SK-N-SH (cell line): ENCODE measurements at regions not wholly inside any gene's neighbourhood (a gene's known extent, or its start where the extent isn't known, plus 50 kb on each side); places are given as distances from the start of the nearest gene placed in this dataset.

Experiments used
- CTCF ChIA-PET: fragments of 300-600, 350-600 bp; formaldehyde crosslinking; extraction: SDS; loops from one replicate; lab custom pipeline; 2021; lab: Yijun Ruan, JAX
- POLR2A ChIA-PET: fragments of 350-600 bp; sonication (Branson Sonifier 250); formaldehyde crosslinking; extraction: SDS; loops from one replicate; lab custom pipeline; 2020; ENCODE audit warnings: antibody characterized with exemption, inconsistent platforms; lab: Yijun Ruan, JAX
- DNase-seq: peaks from one replicate; pipeline ENCODE4 v3.0.0; 2012
- H2AFZ ChIP-seq: fragments of 200-600 bp; sonication (generic); 2 replicates; pipeline ENCODE4 v1.8.1; 2016; ENCODE audit warnings: antibody characterized with exemption, mild to moderate bottlenecking, low read depth
- H3F3A ChIP-seq: fragments of 200-600 bp; sonication (generic); replicated peaks from 2 replicates; pipeline ENCODE3; 2016; ENCODE audit warnings: antibody characterized with exemption, mild to moderate bottlenecking; ENCODE audit not compliant: insufficient read depth
- H3K27ac ChIP-seq, 2 experiments: fragments of 200-500 bp in 1 of 2; fragments of 200-600 bp in 1 of 2; sonication (Bioruptor generic) in 1 of 2; sonication (generic), shearing (Covaris generic) in 1 of 2; 2 replicates each; pipeline versions ENCODE4 v1.5.1 to v1.6.1; 2014 to 2016; ENCODE audit warnings: low read depth in 2 of 2, inconsistent platforms in 1 of 2, low read length in 1 of 2, mild to moderate bottlenecking in 1 of 2, mixed read lengths in 1 of 2
- H3K27me3 ChIP-seq: fragments of 200-600 bp; sonication (generic), shearing (Covaris generic); 2 replicates; pipeline ENCODE4 v1.6.1; 2016; ENCODE audit warnings: mixed run types; ENCODE audit not compliant: insufficient read depth
- H3K36me3 ChIP-seq, 2 experiments: fragments of 200-500 bp in 1 of 2; fragments of 200-600 bp in 1 of 2; sonication (Bioruptor generic) in 1 of 2; sonication (generic) in 1 of 2; replicated peaks in 1 of 2; 2 replicates each; pipeline versions ENCODE3 to v1.5.1; 2014 to 2016; ENCODE audit warnings: low read length in 1 of 2, mild to moderate bottlenecking in 1 of 2; ENCODE audit not compliant: insufficient read depth in 2 of 2, control insufficient read depth in 1 of 2
- H3K4me1 ChIP-seq, 2 experiments: fragments of 200-500 bp in 1 of 2; fragments of 200-600 bp in 1 of 2; sonication (Bioruptor generic) in 1 of 2; sonication (generic), shearing (Covaris generic) in 1 of 2; 2 replicates each; pipeline versions ENCODE4 v1.5.1 to v1.6.1; 2014 to 2016; ENCODE audit warnings: low read depth in 1 of 2, low read length in 1 of 2, mixed run types in 1 of 2; ENCODE audit not compliant: insufficient read depth in 2 of 2, control insufficient read depth in 1 of 2
- H3K4me2 ChIP-seq: fragments of 200-600 bp; sonication (generic), shearing (Covaris generic); 2 replicates; pipeline ENCODE4 v1.6.1; 2017; ENCODE audit warnings: mixed run types
- H3K4me3 ChIP-seq, 2 experiments: fragments of 200-500 bp in 1 of 2; fragments of 200-600 bp in 1 of 2; sonication (Bioruptor generic) in 1 of 2; sonication (generic), shearing (Covaris generic) in 1 of 2; 2 replicates each; pipeline versions ENCODE4 v1.5.1 to v1.8.1; 2014 to 2016; ENCODE audit warnings: low read depth in 2 of 2, inconsistent platforms in 1 of 2, low read length in 1 of 2, mild to moderate bottlenecking in 1 of 2, mixed read lengths in 1 of 2, moderate library complexity in 1 of 2
- H3K79me2 ChIP-seq: fragments of 200-600 bp; sonication (generic); 2 replicates; pipeline ENCODE4 v1.8.1; 2017; ENCODE audit warnings: mild to moderate bottlenecking; ENCODE audit not compliant: insufficient read depth
- H3K9ac ChIP-seq: fragments of 200-600 bp; sonication (generic); 2 replicates; pipeline ENCODE4 v1.6.1; 2017; ENCODE audit warnings: mixed run types
- H3K9me2 ChIP-seq: fragments of 200-600 bp; sonication (generic); 2 replicates; pipeline ENCODE4 v1.6.1; 2017; ENCODE audit warnings: mixed run types
- H3K9me3 ChIP-seq: fragments of 200-600 bp; sonication (generic); 2 replicates; pipeline ENCODE4 v1.6.1; 2017; ENCODE audit warnings: mixed run types, mild to moderate bottlenecking, moderate library complexity
- H4K20me1 ChIP-seq: fragments of 200-600 bp; sonication (generic); 2 replicates; pipeline ENCODE4 v1.6.1; 2017; ENCODE audit warnings: mild to moderate bottlenecking, mixed run types; ENCODE audit not compliant: insufficient read depth
- ELF1 ChIP-seq: IDR thresholded peaks from 2 replicates; pipeline ENCODE4 v1.4.0; 2012
- EP300 ChIP-seq, 2 experiments: IDR thresholded peaks; 2 replicates each; pipeline versions ENCODE4 v1.4.0 to v1.6.1; 2012; ENCODE audit warnings: borderline replicate concordance in 1 of 2, low read depth in 1 of 2, low read length in 1 of 2
- EZH2phosphoT487 ChIP-seq: fragments of 200-600 bp; sonication (generic); IDR thresholded peaks from 2 replicates; pipeline ENCODE4 v1.6.1; 2017; ENCODE audit warnings: low read depth, mixed run types, mild to moderate bottlenecking, antibody characterized with exemption, moderate library complexity, borderline replicate concordance
- FOSL2 ChIP-seq: IDR thresholded peaks from 2 replicates; pipeline ENCODE4 v1.4.0; 2012; ENCODE audit warnings: low read depth, mild to moderate bottlenecking, moderate library complexity, borderline replicate concordance
- FOXM1 ChIP-seq: IDR thresholded peaks from 2 replicates; pipeline ENCODE4 v1.4.0; 2012; ENCODE audit warnings: low read depth, mild to moderate bottlenecking
- GATA2 ChIP-seq: sonication (generic); formaldehyde crosslinking; IDR thresholded peaks from 2 replicates; pipeline ENCODE4 v1.5.0; 2020; ENCODE audit warnings: mild to moderate bottlenecking, missing genetic modification reagents
- JUND ChIP-seq: IDR thresholded peaks from 2 replicates; pipeline ENCODE4 v1.4.0; 2012
- MEF2A ChIP-seq: IDR thresholded peaks from 2 replicates; pipeline ENCODE4 v1.4.0; 2012; ENCODE audit warnings: low read depth, borderline replicate concordance
- MXI1 ChIP-seq: IDR thresholded peaks from 2 replicates; pipeline ENCODE4 v1.6.1; 2012; ENCODE audit warnings: mild to moderate bottlenecking, low read depth, low read length, improper control_type of control experiment
- NFIC ChIP-seq: IDR thresholded peaks from 2 replicates; pipeline ENCODE4 v1.4.0; 2012; ENCODE audit warnings: borderline replicate concordance
- POLR2AphosphoS5 ChIP-seq: IDR thresholded peaks from 2 replicates; pipeline ENCODE4 v1.6.1; 2012; ENCODE audit warnings: low read depth, low read length
- RAD21 ChIP-seq: IDR thresholded peaks from 2 replicates; pipeline ENCODE4 v1.6.1; 2012; ENCODE audit warnings: mild to moderate bottlenecking, low read length
- RFX5 ChIP-seq: IDR thresholded peaks from 2 replicates; pipeline ENCODE4 v1.6.1; 2012; ENCODE audit warnings: mild to moderate bottlenecking, improper control_type of control experiment, low read length
- RXRA ChIP-seq: IDR thresholded peaks from 2 replicates; pipeline ENCODE4 v1.4.0; 2012; ENCODE audit warnings: low read depth, mild to moderate bottlenecking, borderline replicate concordance
- SIN3A ChIP-seq: IDR thresholded peaks from 2 replicates; pipeline ENCODE4 v1.6.1; 2012; ENCODE audit warnings: low read depth, mild to moderate bottlenecking, low read length, moderate library complexity, borderline replicate concordance
- SMC3 ChIP-seq: IDR thresholded peaks from 2 replicates; pipeline ENCODE4 v1.6.1; 2012; ENCODE audit warnings: low read depth, low read length, improper control_type of control experiment
- TAF1 ChIP-seq: IDR thresholded peaks from 2 replicates; pipeline ENCODE4 v1.6.1; 2012; ENCODE audit warnings: low read depth, mild to moderate bottlenecking, low read length, moderate library complexity, borderline replicate concordance
- TCF12 ChIP-seq: IDR thresholded peaks from 2 replicates; pipeline ENCODE4 v1.4.0; 2012
- USF1 ChIP-seq: IDR thresholded peaks from 2 replicates; pipeline ENCODE4 v1.4.0; 2012; ENCODE audit warnings: low read depth, borderline replicate concordance
- ZBTB33 ChIP-seq: IDR thresholded peaks from 2 replicates; pipeline ENCODE4 v1.4.0; 2012; ENCODE audit warnings: low read depth, borderline replicate concordance
- WGBS: methylation state at CpG from one replicate; pipeline ENCODE4 v1.1.6; 2017; ENCODE audit warnings: low lambda C conversion rate; 5-methylcytosine and 5-hydroxymethylcytosine counted together

- no peak for DNase-seq
- no peak overlapping the region for H3K27ac ChIP-seq
- CTCF ChIA-PET = no interaction called here
- no peak overlapping the region for H3K9ac ChIP-seq
- POLR2A ChIA-PET = no interaction called here
- no peaks in the 10 kb centered on the region for H3K36me3 ChIP-seq
- no peak overlapping the region for H3K4me3 ChIP-seq
- H3K79me2 ChIP-seq = no peaks in the 10 kb centered on the region
- H2AFZ ChIP-seq = no peak overlapping the region
- H3K27me3 ChIP-seq = no peaks in the 10 kb centered on the region
- no peaks in the 10 kb centered on the region for H3K9me2 ChIP-seq
- H3K4me2 ChIP-seq = no peak overlapping the region
- no peaks in the 10 kb centered on the region for H3K4me1 ChIP-seq
- WGBS = 0% methylated on average over 1 of the region's 1 CpG
- no peaks in the 10 kb centered on the region for H3F3A ChIP-seq
- H4K20me1 ChIP-seq = no peaks in the 10 kb centered on the region
- H3K9me3 ChIP-seq = no peaks in the 10 kb centered on the region
- no peak for TF ChIP-seq NFIC
- TF ChIP-seq EP300 (IDR thresholded peaks at IDR 0.05; ENCODE audit: borderline replicate concordance in 1 of 2, low read depth in 1 of 2, low read length in 1 of 2) = no peak
- no peak for TF ChIP-seq POLR2AphosphoS5
- no peak for TF ChIP-seq SMC3
- TF ChIP-seq SIN3A = no peak
- no peak for TF ChIP-seq ELF1
- TF ChIP-seq MXI1 = no peak
- no peak for TF ChIP-seq TAF1
- TF ChIP-seq RAD21 = no peak
- TF ChIP-seq GATA2 = no peak
- no peak for TF ChIP-seq JUND
- no peak for TF ChIP-seq FOXM1
- TF ChIP-seq USF1 = no peak
- TF ChIP-seq TCF12 = no peak
- TF ChIP-seq RXRA = no peak
- TF ChIP-seq FOSL2 = no peak
- TF ChIP-seq MEF2A = no peak
- TF ChIP-seq RFX5 = no peak
- TF ChIP-seq EZH2phosphoT487 = no peak
- TF ChIP-seq ZBTB33 = no peak
Observed at GRCh38 chr4:81974523-81974922, 399.3 kb downstream of the HNRNPD start.
